GM23248 (cell line): ENCODE measurements at regions not wholly inside any gene's neighbourhood (a gene's known extent, or its start where the extent isn't known, plus 50 kb on each side); places are given as distances from the start of the nearest gene placed in this dataset.

Experiments
- DNase-seq: peaks from one replicate; pipeline ENCODE4 v3.0.0-alpha.2; 2015
- H2AFZ ChIP-seq: fragments of 200-600 bp; sonication (generic); 2 replicates; pipeline ENCODE4 v1.6.1; 2016; ENCODE audit warnings: antibody characterized with exemption
- H3F3A ChIP-seq: fragments of 200-600 bp; sonication (generic); 2 replicates; pipeline ENCODE4 v1.6.1; 2016; ENCODE audit warnings: mild to moderate bottlenecking, antibody characterized with exemption, mixed run types; ENCODE audit not compliant: insufficient read depth
- H3K27ac ChIP-seq: fragments of 200-600 bp; sonication (generic); 2 replicates; pipeline ENCODE4 v1.5.1; 2016; ENCODE audit warnings: mild to moderate bottlenecking
- H3K27me3 ChIP-seq: fragments of 200-600 bp; sonication (generic); replicated peaks from 2 replicates; pipeline ENCODE4 v1.6.1; 2016; ENCODE audit warnings: mild to moderate bottlenecking; ENCODE audit not compliant: insufficient read depth
- H3K36me3 ChIP-seq: fragments of 200-600 bp; sonication (generic); 2 replicates; pipeline ENCODE4 v1.6.1; 2016; ENCODE audit warnings: low read depth, mild to moderate bottlenecking
- H3K4me1 ChIP-seq: fragments of 200-600 bp; sonication (generic); 2 replicates; pipeline ENCODE4 v1.6.1; 2016; ENCODE audit warnings: mild to moderate bottlenecking; ENCODE audit not compliant: insufficient read depth
- H3K4me2 ChIP-seq: fragments of 200-600 bp; sonication (generic); one replicate; pipeline ENCODE4 v1.6.1; 2016; ENCODE audit warnings: mild to moderate bottlenecking; ENCODE audit not compliant: unreplicated experiment
- H3K4me3 ChIP-seq: fragments of 200-600 bp; sonication (generic); 2 replicates; pipeline ENCODE4 v1.5.1; 2016; ENCODE audit warnings: mild to moderate bottlenecking
- H3K79me2 ChIP-seq: fragments of 200-600 bp; sonication (generic); 2 replicates; pipeline ENCODE4 v1.6.1; 2016; ENCODE audit warnings: mild to moderate bottlenecking; ENCODE audit not compliant: insufficient read depth
- H3K9ac ChIP-seq: fragments of 200-600 bp; sonication (generic); 2 replicates; pipeline ENCODE4 v1.6.1; 2016; ENCODE audit warnings: mild to moderate bottlenecking
- H3K9me2 ChIP-seq: fragments of 200-600 bp; sonication (generic); 2 replicates; pipeline ENCODE4 v1.6.1; 2016; ENCODE audit warnings: mixed run types, mild to moderate bottlenecking, moderate library complexity; ENCODE audit not compliant: insufficient read depth
- H3K9me3 ChIP-seq: fragments of 200-600 bp; sonication (generic); one replicate; pipeline ENCODE4 v1.6.1; 2017; ENCODE audit warnings: low read depth
- H4K20me1 ChIP-seq: fragments of 200-600 bp; sonication (generic); 2 replicates; pipeline ENCODE4 v1.6.0; 2016; ENCODE audit not compliant: insufficient read depth
- EZH2 ChIP-seq: fragments of 200-600 bp; sonication (generic); IDR thresholded peaks from 2 replicates; pipeline ENCODE4 v1.6.1; 2018; ENCODE audit warnings: antibody characterized with exemption, mild to moderate bottlenecking; ENCODE audit not compliant: insufficient read depth, poor library complexity, severe bottlenecking
- EZH2phosphoT487 ChIP-seq: fragments of 200-600 bp; sonication (generic); IDR thresholded peaks from 2 replicates; pipeline ENCODE4 v1.6.1; 2018; ENCODE audit warnings: antibody characterized with exemption, moderate library complexity, mild to moderate bottlenecking, low read depth; ENCODE audit not compliant: insufficient read depth
- WGBS, 2 experiments: methylation state at CpG; one replicate each; pipeline ENCODE4 v1.1.6; 2015 to 2017; ENCODE audit warnings: low lambda C conversion rate in 2 of 2, low coverage in 1 of 2; ENCODE audit errors: missing lambda C conversion rate in 2 of 2; 5-methylcytosine and 5-hydroxymethylcytosine counted together
- in situ Hi-C: fragments of 300-500 bp; cut with MboI; formaldehyde crosslinking; loops from 2 replicates; pipeline ENCODE4 v1.15.0; 2020

- H3K4me2 ChIP-seq: no peak overlapping the region
- no peaks in the 10 kb centered on the region for H4K20me1 ChIP-seq
- TF ChIP-seq EZH2 (no peak), EZH2phosphoT487 (no peak)
- DNase-seq: no peak
- no peaks in the 10 kb centered on the region for H3K36me3 ChIP-seq
- H3K4me3 ChIP-seq: no peak overlapping the region
- H2AFZ ChIP-seq: no peak overlapping the region
- H3F3A ChIP-seq: peaks cover 9% of the 10 kb centered on the region
- 91 to 96% methylated on average over 4 of the region's 4 CpGs for WGBS, 2 experiments
- H3K9me3 ChIP-seq: no peaks in the 10 kb centered on the region
- H3K27ac ChIP-seq: no peak overlapping the region
- no peaks in the 10 kb centered on the region for H3K79me2 ChIP-seq
- in situ Hi-C loops: no loop called here
- peaks cover 8% of the 10 kb centered on the region for H3K4me1 ChIP-seq
- no peak overlapping the region for H3K9ac ChIP-seq
- H3K9me2 ChIP-seq: no peaks in the 10 kb centered on the region
- H3K27me3 ChIP-seq: no peaks in the 10 kb centered on the region; the same call in 1 of the 2 replicates
Measured at GRCh38 chr10:33107953-33108352, 149.9 kb upstream of the ITGB1 start.

GRCh38 chr10:33106767-33107166 is 148.7 kb upstream of the ITGB1 start:
- Histone ChIP-seq H3K79me2 (no peaks in the 10 kb centered on the region), H3K4me1 (no peaks in the 10 kb centered on the region), H3K4me2 (no peak overlapping the region), H4K20me1 (no peaks in the 10 kb centered on the region), H3K9me3 (no peaks in the 10 kb centered on the region), H3K36me3 (no peaks in the 10 kb centered on the region), H2AFZ (no peak overlapping the region), H3F3A (no peaks in the 10 kb centered on the region), H3K4me3 (no peak overlapping the region), H3K9ac (no peak overlapping the region), H3K27me3 (no peaks in the 10 kb centered on the region; the same call in 1 of the 2 replicates), H3K9me2 (no peaks in the 10 kb centered on the region), H3K27ac (no peak overlapping the region)
- DNase-seq: no peak
- WGBS, 2 experiments: 82 to 86% methylated on average over 10 of the region's 10 CpGs
- no peak for TF ChIP-seq EZH2phosphoT487
- in situ Hi-C loops: no loop called here

GRCh38 chr10:33103863-33104379 is 145.9 kb upstream of the ITGB1 start:
- Histone ChIP-seq H3K4me2 (no peak overlapping the region), H3K9me2 (no peaks in the 10 kb centered on the region), H3K79me2 (no peaks in the 10 kb centered on the region), H3K27me3 (no peaks in the 10 kb centered on the region), H3K4me1 (peaks cover 20% of the 10 kb centered on the region), H3K36me3 (no peaks in the 10 kb centered on the region), H4K20me1 (no peaks in the 10 kb centered on the region), H3K27ac (no peak overlapping the region), H2AFZ (no peak overlapping the region), H3K9me3 (no peaks in the 10 kb centered on the region), H3F3A (peaks cover 21% of the 10 kb centered on the region), H3K4me3 (no peak overlapping the region), H3K9ac (no peak overlapping the region)
- in situ Hi-C loops: no loop called here
- no peak for DNase-seq
- TF ChIP-seq EZH2phosphoT487 (no peak), EZH2 (no peak)
- 63 to 71% methylated on average over 5 of the region's 5 CpGs for WGBS, 2 experiments

GRCh38 chr10:33102071-33102470 is 144.0 kb upstream of the ITGB1 start:
- H3K9me3 ChIP-seq: no peaks in the 10 kb centered on the region
- no peaks in the 10 kb centered on the region for H3K27me3 ChIP-seq
- no peak overlapping the region for H3K4me2 ChIP-seq
- DNase-seq: no peak
- WGBS, 2 experiments: 64% methylated on average over 5 of the region's 5 CpGs
- H3K4me3 ChIP-seq: no peak overlapping the region
- peaks cover 24% of the 10 kb centered on the region for H3K4me1 ChIP-seq
- no peak overlapping the region for H3K9ac ChIP-seq
- in situ Hi-C loops: no loop called here
- TF ChIP-seq EZH2 (no peak), EZH2phosphoT487 (no peak)
- H3F3A ChIP-seq: peaks cover 26% of the 10 kb centered on the region
- H2AFZ ChIP-seq: no peak overlapping the region
- no peaks in the 10 kb centered on the region for H4K20me1 ChIP-seq
- no peaks in the 10 kb centered on the region for H3K79me2 ChIP-seq
- no peak overlapping the region for H3K27ac ChIP-seq
- H3K36me3 ChIP-seq: no peaks in the 10 kb centered on the region
- no peaks in the 10 kb centered on the region for H3K9me2 ChIP-seq

- H3K4me3 ChIP-seq: no peak overlapping the region
- no peak overlapping the region for H3K9ac ChIP-seq
- H3K4me1 ChIP-seq: peaks cover 24% of the 10 kb centered on the region
- no peak for TF ChIP-seq EZH2phosphoT487
- TF ChIP-seq EZH2: no peak
- in situ Hi-C loops: no loop called here
- H3F3A ChIP-seq: peaks cover 26% of the 10 kb centered on the region
- no peak overlapping the region for H3K27ac ChIP-seq
- no peak overlapping the region for H3K4me2 ChIP-seq
- no peak overlapping the region for H2AFZ ChIP-seq
- no peaks in the 10 kb centered on the region for H3K79me2 ChIP-seq
- H3K9me3 ChIP-seq: no peaks in the 10 kb centered on the region
- no peaks in the 10 kb centered on the region for H3K27me3 ChIP-seq
- no peaks in the 10 kb centered on the region for H3K36me3 ChIP-seq
- DNase-seq: no peak
- H4K20me1 ChIP-seq: no peaks in the 10 kb centered on the region
- H3K9me2 ChIP-seq: no peaks in the 10 kb centered on the region
- WGBS, 2 experiments: 83 to 90% methylated on average over 3 of the region's 3 CpGs
Measured at GRCh38 chr10:33101392-33101787, 143.4 kb upstream of the ITGB1 start.
